CD14-positive monocyte (primary cell): ENCODE measurements at regions not wholly inside any gene's neighbourhood (a gene's known extent, or its start where the extent isn't known, plus 50 kb on each side); places are given as distances from the start of the nearest gene placed in this dataset.

Source experiments
- DNase-seq, 3 donors: peaks; one replicate each; pipeline ENCODE4 v3.0.0-alpha.2; 2011 to 2022
- H2AFZ ChIP-seq: 2 replicates; pipeline ENCODE4 v1.6.0; 2012; ENCODE audit warnings: mild to moderate bottlenecking, low read depth, low read length, inconsistent platforms; ENCODE audit not compliant: insufficient read depth, poor library complexity, severe bottlenecking
- H3K27ac ChIP-seq, 2 donors: 1 replicate in 1 of 2; 2 replicates in 1 of 2; pipeline ENCODE4 v1.5.1; 2012 to 2013; ENCODE audit warnings: low read length in 2 of 2, control low read depth in 1 of 2, inconsistent platforms in 1 of 2, low read depth in 1 of 2, mild to moderate bottlenecking in 1 of 2
- H3K27me3 ChIP-seq, 2 donors: one replicate each; pipeline versions ENCODE4 v1.6.0 to v1.6.1; 2011 to 2013; ENCODE audit warnings: low read length in 2 of 2; ENCODE audit not compliant: control insufficient read depth in 2 of 2, insufficient read depth in 2 of 2
- H3K36me3 ChIP-seq, 2 donors: replicated peaks in 1 of 2; 1 replicate in 1 of 2; 2 replicates in 1 of 2; pipeline versions ENCODE4 v1.5.1 to v1.6.1; 2012 to 2013; ENCODE audit warnings: low read length in 2 of 2, control low read depth in 1 of 2, inconsistent platforms in 1 of 2, mild to moderate bottlenecking in 1 of 2; ENCODE audit not compliant: insufficient read depth in 2 of 2, control insufficient read depth in 1 of 2
- H3K4me1 ChIP-seq, 2 donors: 1 replicate in 1 of 2; 2 replicates in 1 of 2; pipeline versions ENCODE4 v1.5.1 to v1.6.1; 2012 to 2013; ENCODE audit warnings: low read length in 2 of 2, control low read depth in 1 of 2, inconsistent platforms in 1 of 2, mild to moderate bottlenecking in 1 of 2, moderate library complexity in 1 of 2; ENCODE audit not compliant: insufficient read depth in 2 of 2, control insufficient read depth in 1 of 2
- H3K4me2 ChIP-seq: replicated peaks from 2 replicates; pipeline ENCODE3; 2012; ENCODE audit warnings: low read length, moderate library complexity, mild to moderate bottlenecking; ENCODE audit not compliant: poor library complexity, severe bottlenecking; ENCODE audit errors: extremely low read depth
- H3K4me3 ChIP-seq, 3 experiments: fragments of 200-600 bp in 1 of 3; sonication (generic) in 1 of 3; replicated peaks in 1 of 3; 1 replicate in 2 of 3; 2 replicates in 1 of 3; pipeline ENCODE4 v1.5.1; 2011 to 2013; ENCODE audit warnings: low read length in 3 of 3, mild to moderate bottlenecking in 3 of 3, control low read depth in 2 of 3, low read depth in 2 of 3, inconsistent platforms in 1 of 3, moderate library complexity in 1 of 3
- H3K79me2 ChIP-seq: 2 replicates; pipeline ENCODE4 v1.6.0; 2012; ENCODE audit warnings: mild to moderate bottlenecking, control low read depth, inconsistent platforms, low read length, moderate library complexity; ENCODE audit not compliant: insufficient read depth
- H3K9ac ChIP-seq: 2 replicates; pipeline ENCODE4 v1.6.0; 2017; ENCODE audit warnings: low read length, mild to moderate bottlenecking; ENCODE audit not compliant: insufficient read depth, poor library complexity, severe bottlenecking
- H3K9me3 ChIP-seq, 2 donors: replicated peaks in 1 of 2; 1 replicate in 1 of 2; 2 replicates in 1 of 2; pipeline versions ENCODE4 v1.5.1 to v1.6.1; 2012 to 2013; ENCODE audit warnings: low read length in 2 of 2, control low read depth in 1 of 2; ENCODE audit not compliant: control insufficient read depth in 1 of 2, insufficient read depth in 1 of 2
- H4K20me1 ChIP-seq: 2 replicates; pipeline ENCODE4 v1.6.0; 2012; ENCODE audit warnings: mild to moderate bottlenecking, low read length, control low read depth, moderate library complexity; ENCODE audit not compliant: insufficient read depth
- H3K27ac Mint-ChIP-seq, 7 donors: one replicate each; pipeline ENCODE4 v1.8.0; 2020; ENCODE audit warnings: mild to moderate bottlenecking in 7 of 7, mixed read lengths in 7 of 7, moderate library complexity in 6 of 7, inconsistent platforms in 2 of 7
- H3K27me3 Mint-ChIP-seq, 3 donors: one replicate each; pipeline ENCODE4 v1.8.0; 2021 to 2022; ENCODE audit warnings: low read depth in 3 of 3, mild to moderate bottlenecking in 3 of 3, mixed read lengths in 3 of 3, moderate library complexity in 3 of 3, inconsistent platforms in 1 of 3
- H3K36me3 Mint-ChIP-seq, 2 donors: one replicate each; pipeline ENCODE4 v1.8.0; 2020; ENCODE audit warnings: mixed read lengths in 2 of 2, inconsistent platforms in 1 of 2, mild to moderate bottlenecking in 1 of 2
- H3K4me1 Mint-ChIP-seq: one replicate; pipeline ENCODE4 v1.8.0; 2020; ENCODE audit warnings: mild to moderate bottlenecking, mixed read lengths
- H3K4me3 Mint-ChIP-seq, 2 donors: one replicate each; pipeline ENCODE4 v1.8.0; 2020; ENCODE audit warnings: mild to moderate bottlenecking in 2 of 2, mixed read lengths in 2 of 2, moderate library complexity in 1 of 2
- H3K9me3 Mint-ChIP-seq, 7 donors: one replicate each; pipeline ENCODE4 v1.8.0; 2020 to 2022; ENCODE audit warnings: mixed read lengths in 7 of 7, mild to moderate bottlenecking in 6 of 7, moderate library complexity in 6 of 7, inconsistent platforms in 2 of 7
- CTCF ChIP-seq: fragments of 200-600 bp; IDR thresholded peaks from one replicate; pipeline ENCODE4 v1.8.0; 2022; ENCODE audit warnings: antibody characterized with exemption, mild to moderate bottlenecking
- WGBS: methylation state at CpG from one replicate; pipeline ENCODE4 v1.1.5; 2013; ENCODE audit warnings: missing lambda C conversion rate; ENCODE audit not compliant: insufficient coverage; 5-methylcytosine and 5-hydroxymethylcytosine counted together
- intact Hi-C, 2 donors: fragments of 100-400 bp; cut with micrococcal nuclease; formaldehyde crosslinking; loops; one replicate each; pipeline versions ENCODE4 v1.15.0 to v1.15.1; 2023

GRCh38 chr21:34213959-34214358 is 140.6 kb downstream of the MRPS6 start:
- Histone ChIP-seq H3K4me3 (no peak overlapping the region), H3K27me3 (no peaks in the 10 kb centered on the region), H3K9me3 (peaks cover 19 to 26% of the 10 kb centered on the region in 2 donors), H3K27ac (no peak overlapping the region), H3K4me1 (no peaks in the 10 kb centered on the region), H3K4me2 (no peak overlapping the region), H3K9ac (no peak overlapping the region), H3K36me3 (no peaks in the 10 kb centered on the region), H2AFZ (no peak overlapping the region), H3K79me2 (no peaks in the 10 kb centered on the region), H4K20me1 (no peaks in the 10 kb centered on the region)
- no peaks in the 10 kb centered on the region for H3K4me1 Mint-ChIP-seq
- H3K27me3 Mint-ChIP-seq, result peaks cover 0 to 1% (median 0%) of the 10 kb centered on the region in 3 donors
- H3K4me3 Mint-ChIP-seq, result no peak overlapping the region
- H3K36me3 Mint-ChIP-seq, result peaks cover 1 to 7% of the 10 kb centered on the region in 2 donors
- no peak for TF ChIP-seq CTCF
- no peak overlapping the region for H3K27ac Mint-ChIP-seq
- intact Hi-C loops, result no loop called here
- peaks cover 23 to 40% (median 32%) of the 10 kb centered on the region in 7 donors for H3K9me3 Mint-ChIP-seq
- no peak for DNase-seq

- no CpG with 5 or more reads among the region's 4 CpGs for WGBS
- no peaks in the 10 kb centered on the region for H4K20me1 ChIP-seq
- H3K27ac Mint-ChIP-seq, result peak overlapping the region in 1 of 7 donors; percentile 20
- H3K36me3 Mint-ChIP-seq, result peaks cover 0 to 3% of the 10 kb centered on the region in 2 donors
- H3K36me3 ChIP-seq, result no peaks in the 10 kb centered on the region
- no peak overlapping the region for H3K4me3 Mint-ChIP-seq
- no peak for DNase-seq
- no peaks in the 10 kb centered on the region for H3K79me2 ChIP-seq
- peaks cover 14 to 27% (median 17%) of the 10 kb centered on the region in 7 donors for H3K9me3 Mint-ChIP-seq
- no peak for TF ChIP-seq CTCF
- no peak overlapping the region for H2AFZ ChIP-seq
- H3K27ac ChIP-seq, result no peak overlapping the region
- peaks cover 0 to 1% (median 0%) of the 10 kb centered on the region in 3 donors for H3K27me3 Mint-ChIP-seq
- H3K9me3 ChIP-seq, result peaks cover 8 to 18% of the 10 kb centered on the region in 2 donors
- no peak overlapping the region for H3K4me3 ChIP-seq
- H3K27me3 ChIP-seq, result no peaks in the 10 kb centered on the region
- no peak overlapping the region for H3K4me2 ChIP-seq
- no peak overlapping the region for H3K9ac ChIP-seq
- intact Hi-C loops, result no loop called here
- H3K4me1 Mint-ChIP-seq, result no peaks in the 10 kb centered on the region
- H3K4me1 ChIP-seq, result no peaks in the 10 kb centered on the region
Observed at GRCh38 chr21:34215501-34215900, 142.1 kb downstream of the MRPS6 start.
